Esophagus muscularis mucosa (tissue), 4 donors: ENCODE measurements at regions not wholly inside any gene's neighbourhood (a gene's known extent, or its start where the extent isn't known, plus 50 kb on each side); places are given as distances from the start of the nearest gene placed in this dataset.

Source experiments
- DNase-seq: peaks from one replicate; pipeline ENCODE4 v3.0.0-alpha.2; 2017; ENCODE audit errors: extremely low spot score
- H3K27ac ChIP-seq, 4 donors: fragments of 200-600 bp; sonication (generic); replicated peaks in 1 of 4; 1 replicate in 3 of 4; 2 replicates in 1 of 4; pipeline ENCODE4 v1.5.1; 2016 to 2019; ENCODE audit warnings: mild to moderate bottlenecking in 1 of 4
- H3K27me3 ChIP-seq, 4 donors: fragments of 200-600 bp; sonication (generic); one replicate each; pipeline versions ENCODE4 v1.5.1 to v1.6.0; 2016 to 2019
- H3K36me3 ChIP-seq, 4 donors: fragments of 200-600 bp; sonication (generic); one replicate each; pipeline ENCODE4 v1.5.1; 2016 to 2019
- H3K4me1 ChIP-seq, 4 donors: fragments of 200-600 bp; sonication (generic); one replicate each; pipeline ENCODE4 v1.5.1; 2016 to 2019
- H3K4me3 ChIP-seq, 4 donors: fragments of 200-600 bp; sonication (generic); 1 replicate in 2 of 4; 2 replicates in 2 of 4; pipeline ENCODE4 v1.5.1; 2016 to 2019; ENCODE audit warnings: mild to moderate bottlenecking in 4 of 4, moderate library complexity in 1 of 4
- H3K9me3 ChIP-seq, 4 donors: fragments of 200-600 bp; sonication (generic); 1 replicate in 3 of 4; 2 replicates in 1 of 4; pipeline ENCODE4 v1.5.1; 2016 to 2019
- CTCF ChIP-seq, 3 experiments: fragments of 200-600 bp in 2 of 3; fragments of 450-650 bp in 1 of 3; sonication (generic) in 2 of 3; IDR thresholded peaks; one replicate each; pipeline ENCODE4 v1.5.1; 2017 to 2019; ENCODE audit warnings: antibody characterized with exemption in 3 of 3, mild to moderate bottlenecking in 2 of 3, moderate library complexity in 1 of 3
- EP300 ChIP-seq: sonication (generic); formaldehyde crosslinking; IDR thresholded peaks from one replicate; pipeline ENCODE4 v1.6.1; 2017; ENCODE audit warnings: antibody characterized with exemption
- POLR2A ChIP-seq: fragments of 450-650 bp; IDR thresholded peaks from one replicate; pipeline ENCODE4 v1.6.1; 2017; ENCODE audit warnings: antibody characterized with exemption, moderate library complexity, mild to moderate bottlenecking, low read depth
- POLR2AphosphoS5 ChIP-seq, 2 donors: sonication (generic); formaldehyde crosslinking; IDR thresholded peaks; one replicate each; pipeline ENCODE4 v1.6.1; 2017; ENCODE audit warnings: antibody characterized with exemption in 2 of 2
- WGBS: methylation state at CpG from one replicate; pipeline ENCODE4 v1.1.5; 2018; 5-methylcytosine and 5-hydroxymethylcytosine counted together
- intact Hi-C: fragments of 100-400 bp; cut with DNase I; formaldehyde crosslinking; loops from one replicate; pipeline ENCODE4 v1.15.1; 2023

GRCh38 chr12:31865023-31865422 is 94.2 kb upstream of the RESF1 start:
- H3K27me3 ChIP-seq, result no peaks in the 10 kb centered on the region
- H3K4me1 ChIP-seq, result peaks cover 0 to 4% (median 0%) of the 10 kb centered on the region in 4 donors
- no peaks in the 10 kb centered on the region for H3K9me3 ChIP-seq
- 89% methylated on average over 2 of the region's 2 CpGs for WGBS
- no peak overlapping the region for H3K27ac ChIP-seq
- H3K4me3 ChIP-seq, result no peak overlapping the region
- DNase-seq, result no peak
- TF ChIP-seq CTCF (IDR thresholded peaks at IDR 0.05), result no peak
- no peak for TF ChIP-seq POLR2AphosphoS5 (IDR thresholded peaks at IDR 0.05)
- no peak for TF ChIP-seq EP300
- TF ChIP-seq POLR2A, result no peak
- intact Hi-C loops, result no loop called here
- H3K36me3 ChIP-seq, result no peaks in the 10 kb centered on the region

GRCh38 chr12:31861360-31861759 is 97.9 kb upstream of the RESF1 start:
- no peaks in the 10 kb centered on the region for H3K9me3 ChIP-seq
- intact Hi-C loops, result no loop called here
- no peak overlapping the region for H3K27ac ChIP-seq
- no peaks in the 10 kb centered on the region for H3K27me3 ChIP-seq
- no peaks in the 10 kb centered on the region for H3K36me3 ChIP-seq
- TF ChIP-seq EP300 (no peak), CTCF (IDR thresholded peaks at IDR 0.05) (no peak), POLR2AphosphoS5 (IDR thresholded peaks at IDR 0.05) (no peak), POLR2A (no peak)
- WGBS, result 78% methylated on average over 2 of the region's 2 CpGs
- no peak overlapping the region for H3K4me3 ChIP-seq
- no peak for DNase-seq
- H3K4me1 ChIP-seq, result no peaks in the 10 kb centered on the region

GRCh38 chr12:31860401-31860800 is 98.8 kb upstream of the RESF1 start:
- intact Hi-C loops, result no loop called here
- Histone ChIP-seq H3K4me1 (no peaks in the 10 kb centered on the region), H3K4me3 (no peak overlapping the region), H3K27ac (no peak overlapping the region), H3K36me3 (no peaks in the 10 kb centered on the region), H3K9me3 (no peaks in the 10 kb centered on the region), H3K27me3 (no peaks in the 10 kb centered on the region)
- 78% methylated on average over 4 of the region's 4 CpGs for WGBS
- DNase-seq, result no peak
- TF ChIP-seq POLR2A (no peak), POLR2AphosphoS5 (IDR thresholded peaks at IDR 0.05) (no peak), EP300 (no peak), CTCF (IDR thresholded peaks at IDR 0.05) (no peak)

- WGBS, result 81% methylated on average over 13 of the region's 13 CpGs
- Histone ChIP-seq H3K4me3 (no peak overlapping the region), H3K27me3 (no peaks in the 10 kb centered on the region), H3K9me3 (no peaks in the 10 kb centered on the region), H3K27ac (no peak overlapping the region), H3K36me3 (no peaks in the 10 kb centered on the region), H3K4me1 (no peaks in the 10 kb centered on the region)
- TF ChIP-seq EP300, result no peak
- TF ChIP-seq POLR2AphosphoS5 (IDR thresholded peaks at IDR 0.05), result no peak
- TF ChIP-seq POLR2A, result no peak
- TF ChIP-seq CTCF (IDR thresholded peaks at IDR 0.05), result no peak
- DNase-seq, result no peak
- intact Hi-C loops, result no loop called here
Observed at GRCh38 chr12:31859232-31859977, 99.8 kb upstream of the RESF1 start.

- DNase-seq, result no peak
- WGBS, result 88% methylated on average over 5 of the region's 5 CpGs
- intact Hi-C loops, result no loop called here
- Histone ChIP-seq H3K36me3 (no peaks in the 10 kb centered on the region), H3K4me3 (no peak overlapping the region), H3K4me1 (no peaks in the 10 kb centered on the region), H3K9me3 (peaks cover 0 to 4% (median 0%) of the 10 kb centered on the region in 4 donors), H3K27ac (no peak overlapping the region), H3K27me3 (no peaks in the 10 kb centered on the region)
- TF ChIP-seq POLR2A, result no peak
- no peak for TF ChIP-seq POLR2AphosphoS5 (IDR thresholded peaks at IDR 0.05)
- no peak for TF ChIP-seq CTCF (IDR thresholded peaks at IDR 0.05)
- no peak for TF ChIP-seq EP300
Observed at GRCh38 chr12:31855427-31855826, 103.8 kb upstream of the RESF1 start.
